AG04449 (cell line): ENCODE measurements at regions not wholly inside any gene's neighbourhood (a gene's known extent, or its start where the extent isn't known, plus 50 kb on each side); places are given as distances from the start of the nearest gene placed in this dataset.

Experiments used
- CTCF ChIA-PET: fragments of 350-600 bp; formaldehyde crosslinking; extraction: SDS; loops from one replicate; lab custom pipeline; 2021; ENCODE audit warnings: antibody characterized with exemption; lab: Yijun Ruan, JAX
- POLR2A ChIA-PET: fragments of 400-600, 350-600 bp; formaldehyde crosslinking; extraction: SDS; loops from one replicate; lab custom pipeline; 2020; ENCODE audit warnings: antibody characterized with exemption, inconsistent platforms; lab: Yijun Ruan, JAX
- DNase-seq: peaks from one replicate; pipeline ENCODE4 v3.0.0-alpha.2; 2010; ENCODE audit warnings: low read depth, low spot score
- H3K4me3 ChIP-seq: 2 replicates; pipeline ENCODE4 v1.5.1; 2011; ENCODE audit warnings: low read depth, mild to moderate bottlenecking, control low read depth, low read length
- CTCF ChIP-seq: IDR thresholded peaks from one replicate; pipeline ENCODE4 v1.5.1; 2011; ENCODE audit warnings: mild to moderate bottlenecking, moderate library complexity, low read length, control low read depth, inconsistent platforms; ENCODE audit not compliant: insufficient read depth; ENCODE audit errors: missing control alignments

GRCh38 chr1:101166583-101167120 lies 70.2 kb upstream of the S1PR1 start:
- no peak overlapping the region for H3K4me3 ChIP-seq
- POLR2A ChIA-PET: no interaction called here
- CTCF ChIA-PET: no interaction called here
- DNase-seq: no peak
- TF ChIP-seq CTCF: no peak

- POLR2A ChIA-PET: no interaction called here
- CTCF ChIA-PET: interaction anchor here (1.3 kb wide), 1 partner anchor 33 kb away, joined by 3 read pairs; no protein-coding TSS in a partner anchor
- TF ChIP-seq CTCF: no peak
- DNase-seq: no peak
- H3K4me3 ChIP-seq: no peak overlapping the region
Observed at GRCh38 chr1:101165954-101166353, 70.9 kb upstream of the S1PR1 start.

- no peak for TF ChIP-seq CTCF
- POLR2A ChIA-PET: no interaction called here
- no peak for DNase-seq
- no peak overlapping the region for H3K4me3 ChIP-seq
- CTCF ChIA-PET: interaction anchor here (0.6 to 1.3 kb wide), 2 partner anchors 10 to 34 kb away, joined by 3 to 4 read pairs; no protein-coding TSS in a partner anchor
Observed at GRCh38 chr1:101165532-101165931, 71.3 kb upstream of the S1PR1 start.

GRCh38 chr1:101164776-101165175 lies 72.0 kb upstream of the S1PR1 start:
- no peak overlapping the region for H3K4me3 ChIP-seq
- no peak for DNase-seq
- ChIA-PET POLR2A (no interaction called here), CTCF (interaction anchor here (0.6 to 1.3 kb wide), 2 partner anchors 9 to 34 kb away, joined by 3 to 4 read pairs; no protein-coding TSS in a partner anchor)
- TF ChIP-seq CTCF: no peak

- no peak for DNase-seq
- H3K4me3 ChIP-seq: no peak overlapping the region
- no peak for TF ChIP-seq CTCF
- POLR2A ChIA-PET: no interaction called here
- CTCF ChIA-PET: no interaction called here
Observed at GRCh38 chr1:101162736-101163735, 73.8 kb upstream of the S1PR1 start.

- ChIA-PET CTCF (no interaction called here), POLR2A (no interaction called here)
- H3K4me3 ChIP-seq: no peak overlapping the region
- TF ChIP-seq CTCF: no peak
- no peak for DNase-seq
Observed at GRCh38 chr1:101162300-101162699, 74.5 kb upstream of the S1PR1 start.
